GM12878 (cell line): ENCODE measurements at regions not wholly inside any gene's neighbourhood (a gene's known extent, or its start where the extent isn't known, plus 50 kb on each side); places are given as distances from the start of the nearest gene placed in this dataset.

Experiments
- MYC ChIP-seq: IDR thresholded peaks from 2 replicates; pipeline ENCODE4 v1.6.1; 2011; ENCODE audit warnings: mild to moderate bottlenecking, low read length, moderate library complexity, inconsistent platforms; ENCODE audit not compliant: insufficient read depth, insufficient replicate concordance, insufficient read length, severe bottlenecking
- RBBP5 ChIP-seq: fragments of 200-600 bp; sonication (generic); conservative IDR thresholded peaks from 2 replicates; pipeline ENCODE4 v1.6.1; 2016
- SMARCA5 ChIP-seq: fragments of 450-650 bp; IDR thresholded peaks from 2 replicates; pipeline ENCODE4 v1.6.1; 2017; ENCODE audit warnings: mild to moderate bottlenecking
- YY1 ChIP-seq: IDR thresholded peaks from 2 replicates; pipeline ENCODE4 v1.6.1; 2011; ENCODE audit warnings: low read depth, mild to moderate bottlenecking, low read length
- ZNF217 ChIP-seq: fragments of 450-650 bp; IDR thresholded peaks from 2 replicates; pipeline ENCODE4 v1.6.1; 2017; ENCODE audit warnings: antibody characterized with exemption, mild to moderate bottlenecking
- TF ChIP-seq, protein P1 (sequence below): IDR thresholded peaks from 2 replicates; pipeline ENCODE4 v1.6.1; 2011; ENCODE audit warnings: borderline replicate concordance, low read depth, mild to moderate bottlenecking, moderate library complexity, low read length; ENCODE audit not compliant: insufficient read depth, poor library complexity, severe bottlenecking
- TF ChIP-seq, protein P2 (sequence below): fragments of 450-650 bp; IDR thresholded peaks from 2 replicates; pipeline ENCODE4 v1.6.1; 2016; ENCODE audit warnings: mild to moderate bottlenecking
- TF ChIP-seq, protein P3 (sequence below): IDR thresholded peaks from 2 replicates; pipeline ENCODE4 v1.6.1; 2011; ENCODE audit warnings: low read depth, mild to moderate bottlenecking, low read length, moderate library complexity, borderline replicate concordance; ENCODE audit errors: extremely low read depth
- TF ChIP-seq, protein P4 (sequence below): fragments of 450-650 bp; IDR thresholded peaks from 2 replicates; pipeline ENCODE4 v1.6.1; 2017; ENCODE audit warnings: mild to moderate bottlenecking, low read depth, inconsistent platforms; ENCODE audit not compliant: poor library complexity, severe bottlenecking

DNA sequence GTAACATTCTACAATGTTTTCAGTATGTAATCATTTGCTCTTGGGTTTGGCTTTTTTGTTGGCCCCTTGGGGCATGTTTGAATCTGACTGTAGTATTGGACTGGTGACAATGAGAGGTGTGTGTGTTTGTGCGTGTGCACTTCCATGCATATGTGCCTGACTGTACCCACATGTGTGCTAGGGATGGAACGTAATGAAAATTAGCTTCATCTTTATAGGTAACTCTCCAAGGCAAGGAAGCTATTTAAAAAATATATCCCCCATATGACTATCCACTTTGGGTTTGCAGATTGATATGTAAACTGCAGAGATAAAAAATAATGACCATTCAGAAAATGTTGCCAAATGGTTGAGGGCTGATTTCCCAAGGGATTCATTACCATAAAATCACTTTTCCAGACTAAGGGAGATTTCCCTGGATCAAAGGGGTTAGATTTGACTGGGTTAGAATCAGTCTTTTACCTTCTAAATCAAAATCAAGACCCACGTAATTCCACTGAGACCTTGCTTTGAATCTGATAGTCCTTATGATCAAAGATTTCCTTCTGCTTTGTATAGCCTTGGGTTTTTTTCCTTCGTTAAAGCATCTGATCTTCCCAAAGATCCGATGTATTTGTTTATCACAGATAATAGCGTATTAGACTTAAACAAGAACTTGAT is 189.7 kb downstream of the CENPF start (continued):
- TF ChIP-seq, protein P1, sequence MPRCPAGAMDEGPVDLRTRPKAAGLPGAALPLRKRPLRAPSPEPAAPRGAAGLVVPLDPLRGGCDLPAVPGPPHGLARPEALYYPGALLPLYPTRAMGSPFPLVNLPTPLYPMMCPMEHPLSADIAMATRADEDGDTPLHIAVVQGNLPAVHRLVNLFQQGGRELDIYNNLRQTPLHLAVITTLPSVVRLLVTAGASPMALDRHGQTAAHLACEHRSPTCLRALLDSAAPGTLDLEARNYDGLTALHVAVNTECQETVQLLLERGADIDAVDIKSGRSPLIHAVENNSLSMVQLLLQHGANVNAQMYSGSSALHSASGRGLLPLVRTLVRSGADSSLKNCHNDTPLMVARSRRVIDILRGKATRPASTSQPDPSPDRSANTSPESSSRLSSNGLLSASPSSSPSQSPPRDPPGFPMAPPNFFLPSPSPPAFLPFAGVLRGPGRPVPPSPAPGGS, result no peak
- TF ChIP-seq SMARCA5 (no peak), ZNF217 (no peak), RBBP5 (no peak), MYC (no peak), YY1 (no peak)
- TF ChIP-seq, protein P2, sequence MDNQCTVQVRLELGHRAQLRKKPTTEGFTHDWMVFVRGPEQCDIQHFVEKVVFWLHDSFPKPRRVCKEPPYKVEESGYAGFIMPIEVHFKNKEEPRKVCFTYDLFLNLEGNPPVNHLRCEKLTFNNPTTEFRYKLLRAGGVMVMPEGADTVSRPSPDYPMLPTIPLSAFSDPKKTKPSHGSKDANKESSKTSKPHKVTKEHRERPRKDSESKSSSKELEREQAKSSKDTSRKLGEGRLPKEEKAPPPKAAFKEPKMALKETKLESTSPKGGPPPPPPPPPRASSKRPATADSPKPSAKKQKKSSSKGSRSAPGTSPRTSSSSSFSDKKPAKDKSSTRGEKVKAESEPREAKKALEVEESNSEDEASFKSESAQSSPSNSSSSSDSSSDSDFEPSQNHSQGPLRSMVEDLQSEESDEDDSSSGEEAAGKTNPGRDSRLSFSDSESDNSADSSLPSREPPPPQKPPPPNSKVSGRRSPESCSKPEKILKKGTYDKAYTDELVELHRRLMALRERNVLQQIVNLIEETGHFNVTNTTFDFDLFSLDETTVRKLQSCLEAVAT, result no peak
- TF ChIP-seq, protein P3, sequence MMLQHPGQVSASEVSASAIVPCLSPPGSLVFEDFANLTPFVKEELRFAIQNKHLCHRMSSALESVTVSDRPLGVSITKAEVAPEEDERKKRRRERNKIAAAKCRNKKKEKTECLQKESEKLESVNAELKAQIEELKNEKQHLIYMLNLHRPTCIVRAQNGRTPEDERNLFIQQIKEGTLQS, result no peak
- TF ChIP-seq, protein P4, sequence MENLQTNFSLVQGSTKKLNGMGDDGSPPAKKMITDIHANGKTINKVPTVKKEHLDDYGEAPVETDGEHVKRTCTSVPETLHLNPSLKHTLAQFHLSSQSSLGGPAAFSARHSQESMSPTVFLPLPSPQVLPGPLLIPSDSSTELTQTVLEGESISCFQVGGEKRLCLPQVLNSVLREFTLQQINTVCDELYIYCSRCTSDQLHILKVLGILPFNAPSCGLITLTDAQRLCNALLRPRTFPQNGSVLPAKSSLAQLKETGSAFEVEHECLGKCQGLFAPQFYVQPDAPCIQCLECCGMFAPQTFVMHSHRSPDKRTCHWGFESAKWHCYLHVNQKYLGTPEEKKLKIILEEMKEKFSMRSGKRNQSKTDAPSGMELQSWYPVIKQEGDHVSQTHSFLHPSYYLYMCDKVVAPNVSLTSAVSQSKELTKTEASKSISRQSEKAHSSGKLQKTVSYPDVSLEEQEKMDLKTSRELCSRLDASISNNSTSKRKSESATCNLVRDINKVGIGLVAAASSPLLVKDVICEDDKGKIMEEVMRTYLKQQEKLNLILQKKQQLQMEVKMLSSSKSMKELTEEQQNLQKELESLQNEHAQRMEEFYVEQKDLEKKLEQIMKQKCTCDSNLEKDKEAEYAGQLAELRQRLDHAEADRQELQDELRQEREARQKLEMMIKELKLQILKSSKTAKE, result no peak
